Left lung (tissue), 4 donors: ENCODE measurements at regions not wholly inside any gene's neighbourhood (a gene's known extent, or its start where the extent isn't known, plus 50 kb on each side); places are given as distances from the start of the nearest gene placed in this dataset.

Experiments used
- ATAC-seq: fragments of 200-7000 bp; cut with Tn5 transposase; one replicate; pipeline ENCODE4 v1.9.1; 2020; ENCODE audit warnings: moderate library complexity
- DNase-seq, 4 donors: peaks; one replicate each; pipeline ENCODE4 v3.0.0-alpha.2; 2013 to 2020
- H3K27ac ChIP-seq, 2 donors: fragments of 200-600 bp; sonication (generic) in 1 of 2; one replicate each; pipeline versions ENCODE4 v1.5.0 to v1.8.0; 2020 to 2021
- H3K27me3 ChIP-seq, 2 donors: fragments of 200-600 bp; sonication (generic) in 1 of 2; one replicate each; pipeline versions ENCODE4 v1.5.0 to v1.8.0; 2020 to 2021
- H3K36me3 ChIP-seq, 2 donors: fragments of 200-600 bp; sonication (generic) in 1 of 2; one replicate each; pipeline versions ENCODE4 v1.5.0 to v1.8.0; 2020 to 2021
- H3K4me1 ChIP-seq, 2 donors: fragments of 200-600 bp; one replicate each; pipeline ENCODE4 v1.8.0; 2021
- H3K4me3 ChIP-seq, 2 donors: fragments of 200-600 bp; sonication (generic) in 1 of 2; one replicate each; pipeline versions ENCODE4 v1.5.0 to v1.8.0; 2020 to 2021; ENCODE audit warnings: mild to moderate bottlenecking in 1 of 2
- H3K9me3 ChIP-seq, 2 donors: fragments of 200-600 bp; sonication (generic) in 1 of 2; one replicate each; pipeline versions ENCODE4 v1.5.0 to v1.8.0; 2020 to 2021
- CTCF ChIP-seq, 2 donors: fragments of 200-600 bp; sonication (generic) in 1 of 2; IDR thresholded peaks; one replicate each; pipeline versions ENCODE4 v1.5.0 to v1.8.0; 2021; ENCODE audit warnings: antibody characterized with exemption in 2 of 2
- intact Hi-C, 2 donors: fragments of 100-400 bp; cut with DNase I; formaldehyde crosslinking; loops; one replicate each; pipeline versions ENCODE4 v1.11.2 to v1.14.2; 2022
- donor health status: DM: no; HTN: yes; CAD: no.
- donor health status: DM: no; HTN: no; CAD: no.

- Histone ChIP-seq H3K9me3 (no peaks in the 10 kb centered on the region), H3K36me3 (no peaks in the 10 kb centered on the region), H3K27me3 (no peaks in the 10 kb centered on the region), H3K4me3 (no peak overlapping the region), H3K27ac (no peak overlapping the region), H3K4me1 (no peaks in the 10 kb centered on the region)
- DNase-seq (no peak), ATAC-seq (no peak)
- TF ChIP-seq CTCF (IDR thresholded peaks at IDR 0.05): no peak
- intact Hi-C loops: no loop called here
Measured at GRCh38 chr21:16070207-16070651, 340.4 kb downstream of the USP25 start.

DNA sequence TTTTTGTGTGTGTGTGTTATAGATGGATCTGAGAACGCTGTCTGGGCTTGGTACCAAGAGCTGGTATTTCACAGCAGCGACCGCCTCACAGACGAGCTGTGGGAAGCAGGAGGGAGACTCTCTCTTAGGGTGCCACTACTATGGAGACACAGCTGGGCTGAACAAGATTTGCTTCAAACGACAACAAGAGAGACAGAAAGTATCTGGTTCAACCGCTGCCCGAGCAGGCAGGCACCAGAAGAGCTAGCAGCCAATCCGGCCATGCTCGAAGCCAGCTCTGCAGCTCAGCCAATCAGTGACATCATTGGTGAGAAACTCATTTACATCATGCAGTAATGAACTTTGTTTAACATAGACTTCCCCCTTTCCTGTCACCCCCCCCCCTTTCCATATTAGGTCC, 341.3 kb downstream of the USP25 start:
- Histone ChIP-seq H3K4me1 (no peaks in the 10 kb centered on the region), H3K36me3 (no peaks in the 10 kb centered on the region), H3K4me3 (no peak overlapping the region), H3K27me3 (no peaks in the 10 kb centered on the region), H3K27ac (no peak overlapping the region), H3K9me3 (no peaks in the 10 kb centered on the region)
- peak in 1 of 4 donors; percentile 15 for DNase-seq
- ATAC-seq: no peak
- intact Hi-C loops: no loop called here
- no peak for TF ChIP-seq CTCF (IDR thresholded peaks at IDR 0.05)

- H3K36me3 ChIP-seq: no peaks in the 10 kb centered on the region
- ATAC-seq (no peak), DNase-seq (no peak)
- intact Hi-C loops: no loop called here
- H3K4me1 ChIP-seq: no peaks in the 10 kb centered on the region
- H3K27ac ChIP-seq: no peak overlapping the region
- H3K9me3 ChIP-seq: no peaks in the 10 kb centered on the region
- TF ChIP-seq CTCF (IDR thresholded peaks at IDR 0.05): no peak
- no peaks in the 10 kb centered on the region for H3K27me3 ChIP-seq
- H3K4me3 ChIP-seq: no peak overlapping the region
Measured at GRCh38 chr21:16071761-16072160, 342.0 kb downstream of the USP25 start.

DNA sequence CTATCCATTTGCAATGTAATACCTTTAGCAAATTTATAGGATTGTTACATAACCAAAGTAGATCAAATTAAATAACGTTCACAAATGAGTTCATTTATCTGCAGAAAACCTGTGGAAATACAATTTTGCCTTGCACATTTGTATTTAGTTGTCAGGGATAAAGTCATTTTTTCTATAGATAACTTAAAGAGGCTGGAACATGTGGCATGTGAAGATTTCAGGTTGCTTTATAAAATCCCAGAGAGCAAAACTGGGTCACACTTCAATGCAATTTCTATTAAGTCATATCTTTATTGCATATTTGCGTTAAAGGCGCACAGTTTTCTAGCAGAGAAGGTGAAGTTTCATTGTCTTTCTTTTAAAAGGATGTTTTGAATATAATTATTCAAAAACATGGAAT, 342.4 kb downstream of the USP25 start:
- no peak for ATAC-seq
- H3K27ac ChIP-seq: no peak overlapping the region

DNA sequence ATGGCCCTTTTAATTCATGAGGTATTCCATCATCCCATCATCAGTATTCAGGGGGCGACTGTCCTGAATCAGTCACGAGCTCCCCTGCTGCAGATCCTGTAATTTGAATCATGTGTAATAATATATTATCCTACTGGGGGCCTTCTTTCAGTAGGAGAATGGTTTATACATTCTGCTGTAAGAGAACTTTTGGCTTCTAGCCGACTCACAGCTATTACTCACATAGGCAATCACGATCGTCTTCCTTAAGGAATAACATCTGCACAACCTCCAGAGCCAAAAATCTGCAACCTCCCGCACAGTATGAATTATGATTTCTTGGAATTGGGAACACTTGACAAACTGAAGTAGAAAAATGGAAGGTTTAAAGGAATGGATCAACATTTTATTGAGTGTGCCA, 343.0 kb downstream of the USP25 start:
- Histone ChIP-seq H3K27me3 (no peaks in the 10 kb centered on the region), H3K4me3 (no peak overlapping the region), H3K4me1 (no peaks in the 10 kb centered on the region), H3K9me3 (no peaks in the 10 kb centered on the region), H3K36me3 (no peaks in the 10 kb centered on the region), H3K27ac (no peak overlapping the region)
- no peak for ATAC-seq
- intact Hi-C loops: no loop called here
- peak in 2 of 4 donors; percentile 28 to 44 for DNase-seq
- no peak for TF ChIP-seq CTCF (IDR thresholded peaks at IDR 0.05)

More for the DNA sequence above, 342.4 kb downstream of the USP25 start:
- Histone ChIP-seq H3K4me1 (no peaks in the 10 kb centered on the region), H3K27me3 (no peaks in the 10 kb centered on the region), H3K9me3 (no peaks in the 10 kb centered on the region), H3K36me3 (no peaks in the 10 kb centered on the region), H3K4me3 (no peak overlapping the region)
- intact Hi-C loops: no loop called here
- TF ChIP-seq CTCF (IDR thresholded peaks at IDR 0.05): no peak
- DNase-seq: no peak
